Keratinocyte (primary cell): ENCODE measurements at regions not wholly inside any gene's neighbourhood (a gene's known extent, or its start where the extent isn't known, plus 50 kb on each side); places are given as distances from the start of the nearest gene placed in this dataset.

Source experiments
- DNase-seq: peaks from one replicate; pipeline ENCODE4 v3.0.0-alpha.2; 2011; ENCODE audit warnings: low read depth, missing footprints, low spot score
- FAIRE-seq: peaks from 2 replicates; lab custom pipeline; 2011; peaks lifted over from hg19 to GRCh38; lab: Jason Lieb, UNC
- H2AFZ ChIP-seq: 2 replicates; pipeline ENCODE4 v1.6.0; 2012; ENCODE audit warnings: low read length, control low read depth, inconsistent platforms; ENCODE audit not compliant: control insufficient read depth
- H3K27ac ChIP-seq: 2 replicates; pipeline ENCODE4 v1.5.1; 2011; ENCODE audit warnings: low read length; ENCODE audit not compliant: control insufficient read depth, insufficient read depth
- H3K27me3 ChIP-seq: 3 replicates; pipeline ENCODE4 v1.6.0; 2011; ENCODE audit warnings: low read length; ENCODE audit not compliant: control insufficient read depth, insufficient read depth; ENCODE audit errors: extremely low read depth
- H3K36me3 ChIP-seq, 2 experiments: 2 replicates in 1 of 2; 3 replicates in 1 of 2; pipeline ENCODE4 v1.5.1; 2011; ENCODE audit warnings: low read length in 2 of 2, mild to moderate bottlenecking in 1 of 2; ENCODE audit not compliant: control insufficient read depth in 2 of 2, insufficient read depth in 2 of 2; ENCODE audit errors: extremely low read depth in 1 of 2
- H3K4me1 ChIP-seq: 3 replicates; pipeline ENCODE4 v1.5.1; 2011; ENCODE audit warnings: low read length; ENCODE audit not compliant: control insufficient read depth, insufficient read depth; ENCODE audit errors: extremely low read depth
- H3K4me2 ChIP-seq: 3 replicates; pipeline ENCODE4 v1.6.0; 2011; ENCODE audit warnings: low read depth, low read length; ENCODE audit not compliant: control insufficient read depth, insufficient read depth; ENCODE audit errors: extremely low read depth
- H3K4me3 ChIP-seq, 3 experiments: fragments of 200-600 bp in 1 of 3; sonication (generic) in 1 of 3; 2 replicates in 2 of 3; 3 replicates in 1 of 3; pipeline ENCODE4 v1.5.1; 2011 to 2016; ENCODE audit warnings: low read length in 3 of 3, mild to moderate bottlenecking in 3 of 3, control low read depth in 2 of 3, inconsistent platforms in 1 of 3, low read depth in 1 of 3, mixed read lengths in 1 of 3, mixed run types in 1 of 3, moderate library complexity in 1 of 3; ENCODE audit not compliant: control insufficient read depth in 2 of 3, insufficient read depth in 2 of 3; ENCODE audit errors: extremely low read depth in 1 of 3
- H3K79me2 ChIP-seq: 2 replicates; pipeline ENCODE4 v1.6.0; 2012; ENCODE audit warnings: low read length; ENCODE audit not compliant: control insufficient read depth, insufficient read depth
- H3K9ac ChIP-seq: 3 replicates; pipeline ENCODE4 v1.6.0; 2011; ENCODE audit warnings: low read length; ENCODE audit not compliant: control insufficient read depth, insufficient read depth; ENCODE audit errors: extremely low read depth
- H3K9me1 ChIP-seq: 3 replicates; pipeline ENCODE4 v1.6.0; 2011; ENCODE audit warnings: low read length; ENCODE audit not compliant: control insufficient read depth, insufficient read depth; ENCODE audit errors: extremely low read depth
- H3K9me3 ChIP-seq: 2 replicates; pipeline ENCODE4 v1.5.1; 2012; ENCODE audit warnings: low read depth, low read length; ENCODE audit not compliant: control insufficient read depth
- H4K20me1 ChIP-seq: 3 replicates; pipeline ENCODE4 v1.6.0; 2011; ENCODE audit warnings: low read length; ENCODE audit not compliant: control insufficient read depth, insufficient read depth; ENCODE audit errors: extremely low read depth
- EZH2 ChIP-seq: IDR thresholded peaks from one replicate; pipeline ENCODE4 v1.6.1; 2012; ENCODE audit warnings: inconsistent platforms, mild to moderate bottlenecking, low read length, moderate library complexity
- dilution Hi-C: fragments of 300-500 bp; cut with MboI; formaldehyde crosslinking; loops from one replicate; pipeline ENCODE4 v1.7.0; 2020; ENCODE audit warnings: low sequenced_read_pairs; ENCODE audit not compliant: extremely low pct_ligation_motif_present
- TF ChIP-seq, protein P1 (sequence below), 3 experiments: IDR thresholded peaks in 1 of 3; conservative IDR thresholded peaks in 1 of 3; optimal IDR thresholded peaks in 1 of 3; 2 replicates in 2 of 3; 3 replicates in 1 of 3; pipeline versions ENCODE3 to v1.5.1; 2011; ENCODE audit warnings: low read length in 3 of 3, mild to moderate bottlenecking in 3 of 3, moderate library complexity in 2 of 3, control low read depth in 1 of 3, inconsistent platforms in 1 of 3; ENCODE audit not compliant: insufficient read depth in 2 of 3; ENCODE audit errors: extremely low read depth in 1 of 3

DNA sequence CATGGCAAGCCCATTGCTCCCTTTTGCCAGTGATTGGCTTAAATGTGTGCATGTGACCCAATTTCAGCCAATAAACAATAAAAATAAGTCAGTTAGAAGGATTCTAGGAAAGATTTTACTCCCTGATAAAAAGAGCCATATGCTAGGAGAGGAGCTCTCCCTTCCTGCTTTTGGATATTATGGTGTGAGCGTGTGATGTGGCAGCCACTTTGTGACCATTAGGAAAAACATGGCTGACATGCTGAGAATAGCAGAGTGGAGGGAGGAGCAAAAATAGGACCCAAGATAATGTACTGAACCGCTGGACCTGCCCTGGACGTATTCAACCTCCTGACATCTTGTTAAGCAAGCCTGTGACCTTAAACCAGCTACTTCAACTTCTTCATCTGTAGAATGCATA is 160.6 kb upstream of the MLN start:
- H3K36me3 ChIP-seq = no peaks in the 10 kb centered on the region
- no peak overlapping the region for H3K27ac ChIP-seq
- TF ChIP-seq, protein P1, sequence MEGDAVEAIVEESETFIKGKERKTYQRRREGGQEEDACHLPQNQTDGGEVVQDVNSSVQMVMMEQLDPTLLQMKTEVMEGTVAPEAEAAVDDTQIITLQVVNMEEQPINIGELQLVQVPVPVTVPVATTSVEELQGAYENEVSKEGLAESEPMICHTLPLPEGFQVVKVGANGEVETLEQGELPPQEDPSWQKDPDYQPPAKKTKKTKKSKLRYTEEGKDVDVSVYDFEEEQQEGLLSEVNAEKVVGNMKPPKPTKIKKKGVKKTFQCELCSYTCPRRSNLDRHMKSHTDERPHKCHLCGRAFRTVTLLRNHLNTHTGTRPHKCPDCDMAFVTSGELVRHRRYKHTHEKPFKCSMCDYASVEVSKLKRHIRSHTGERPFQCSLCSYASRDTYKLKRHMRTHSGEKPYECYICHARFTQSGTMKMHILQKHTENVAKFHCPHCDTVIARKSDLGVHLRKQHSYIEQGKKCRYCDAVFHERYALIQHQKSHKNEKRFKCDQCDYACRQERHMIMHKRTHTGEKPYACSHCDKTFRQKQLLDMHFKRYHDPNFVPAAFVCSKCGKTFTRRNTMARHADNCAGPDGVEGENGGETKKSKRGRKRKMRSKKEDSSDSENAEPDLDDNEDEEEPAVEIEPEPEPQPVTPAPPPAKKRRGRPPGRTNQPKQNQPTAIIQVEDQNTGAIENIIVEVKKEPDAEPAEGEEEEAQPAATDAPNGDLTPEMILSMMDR (optimal IDR thresholded peaks at IDR 0.05 in 1 of 3, IDR thresholded peaks at IDR 0.05 in 1 of 3, conservative IDR thresholded peaks at IDR 0.05 in 1 of 3; ENCODE audit: extremely low read depth in 1 of 3, insufficient read depth in 2 of 3, low read length in 3 of 3) = no peak
- TF ChIP-seq EZH2 = no peak
- H3K9ac ChIP-seq = no peak overlapping the region
- dilution Hi-C loops = no loop called here
- no peak overlapping the region for H3K4me2 ChIP-seq
- H3K4me1 ChIP-seq = peaks cover 31% of the 10 kb centered on the region
- no peak overlapping the region for H2AFZ ChIP-seq
- no peaks in the 10 kb centered on the region for H4K20me1 ChIP-seq
- DNase-seq (no peak), FAIRE-seq (no peak)
- no peaks in the 10 kb centered on the region for H3K9me1 ChIP-seq
- peaks cover 2% of the 10 kb centered on the region for H3K27me3 ChIP-seq
- no peaks in the 10 kb centered on the region for H3K79me2 ChIP-seq
- no peak overlapping the region for H3K4me3 ChIP-seq
- H3K9me3 ChIP-seq = no peaks in the 10 kb centered on the region

DNA sequence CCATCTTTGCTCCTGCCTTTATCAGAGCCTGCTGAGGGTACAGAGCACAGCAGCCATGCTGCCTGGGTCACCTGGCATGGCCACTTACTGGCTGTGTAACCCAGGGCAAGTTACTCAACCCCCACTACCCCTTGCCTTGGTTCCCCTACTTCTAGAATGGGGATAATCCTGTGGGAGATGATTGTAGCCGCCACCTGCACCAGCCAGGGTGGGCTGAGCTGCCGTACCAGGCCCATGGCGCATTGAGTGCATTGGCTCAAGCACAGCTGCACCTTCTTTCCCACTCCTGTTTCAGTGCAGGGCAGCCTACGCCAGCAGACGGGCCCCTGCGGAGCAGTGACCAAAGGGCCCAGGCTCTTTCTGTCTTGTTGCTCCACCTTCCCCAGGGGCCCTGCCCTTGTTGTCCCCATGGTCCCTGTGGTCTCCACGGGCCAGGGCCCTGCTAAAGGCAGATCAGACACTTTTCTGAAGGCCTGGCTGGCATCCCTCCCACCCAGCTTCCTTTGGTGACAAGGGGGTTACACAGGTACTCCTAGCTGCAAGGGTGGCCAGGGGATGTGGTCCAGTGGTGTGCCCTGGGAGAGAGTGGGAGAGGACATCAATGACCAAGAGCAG is 159.4 kb upstream of the MLN start:
- Histone ChIP-seq H3K27ac (no peak overlapping the region), H3K9me3 (no peaks in the 10 kb centered on the region), H3K79me2 (no peaks in the 10 kb centered on the region), H3K4me2 (no peak overlapping the region), H3K9me1 (no peaks in the 10 kb centered on the region), H3K36me3 (no peaks in the 10 kb centered on the region), H3K27me3 (peaks cover 2% of the 10 kb centered on the region), H3K4me1 (peaks cover 40% of the 10 kb centered on the region), H3K4me3 (no peak overlapping the region), H3K9ac (no peak overlapping the region), H4K20me1 (no peaks in the 10 kb centered on the region), H2AFZ (no peak overlapping the region)
- dilution Hi-C loops = no loop called here
- TF ChIP-seq, protein P1 (optimal IDR thresholded peaks at IDR 0.05 in 1 of 3, IDR thresholded peaks at IDR 0.05 in 1 of 3, conservative IDR thresholded peaks at IDR 0.05 in 1 of 3; ENCODE audit: extremely low read depth in 1 of 3, insufficient read depth in 2 of 3, low read length in 3 of 3) = no peak
- TF ChIP-seq EZH2 = no peak
- no peak for DNase-seq
- FAIRE-seq = no peak
